ENCODE measurements at regions not wholly inside any gene's neighbourhood (a gene's known extent, or its start where the extent isn't known, plus 50 kb on each side); places are given as distances from the start of the nearest gene placed in this dataset.
"Not testable (repeated sequence)": the region's sequence is repeated elsewhere in the genome, so short reads cannot be mapped to it uniquely, and the experiment has no call there.

- not testable (repeated sequence) for TF ChIP-seq CTCF (IDR thresholded peaks at IDR 0.05; ENCODE audit: control extremely low read depth in 1 of 3, insufficient read depth in 1 of 3, low read depth in 1 of 3, low read length in 3 of 3); KDM5A (IDR thresholded peaks at IDR 0.05; ENCODE audit: low read length); EZH2 (IDR thresholded peaks at IDR 0.05; ENCODE audit: low read depth, low read length, severe bottlenecking)
Measured at GRCh38 chr5:32527321-32527720, 58.0 kb upstream of the SUB1 start.
